SKM-1 (cell line): ENCODE measurements at regions not wholly inside any gene's neighbourhood (a gene's known extent, or its start where the extent isn't known, plus 50 kb on each side); places are given as distances from the start of the nearest gene placed in this dataset.

Experiments used
- DNase-seq: peaks from one replicate; lab custom pipeline; 2025; ENCODE audit not compliant: unreplicated experiment; lab: John Stamatoyannopoulos, UW

DNA sequence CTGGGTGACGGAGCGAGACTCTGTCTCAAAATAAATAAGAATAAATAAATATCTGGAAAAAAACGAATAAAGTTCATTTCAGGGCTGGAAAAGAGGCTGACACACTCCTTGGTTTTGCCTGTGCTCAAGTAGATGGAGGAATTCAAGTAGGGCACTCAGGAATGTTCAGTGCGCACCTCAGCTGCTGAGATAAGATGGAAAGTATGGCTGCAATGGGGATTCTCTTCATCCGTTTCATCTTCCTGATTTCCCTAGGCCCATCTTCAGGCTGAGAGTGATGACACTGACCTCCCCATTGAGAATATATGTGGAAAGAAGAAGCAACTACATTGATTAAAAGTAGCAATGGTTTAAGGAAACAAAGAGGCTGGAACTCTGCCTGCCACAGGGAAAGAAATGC lies 130.5 kb upstream of the ZNF644 start:
- DNase-seq = no peak

DNA sequence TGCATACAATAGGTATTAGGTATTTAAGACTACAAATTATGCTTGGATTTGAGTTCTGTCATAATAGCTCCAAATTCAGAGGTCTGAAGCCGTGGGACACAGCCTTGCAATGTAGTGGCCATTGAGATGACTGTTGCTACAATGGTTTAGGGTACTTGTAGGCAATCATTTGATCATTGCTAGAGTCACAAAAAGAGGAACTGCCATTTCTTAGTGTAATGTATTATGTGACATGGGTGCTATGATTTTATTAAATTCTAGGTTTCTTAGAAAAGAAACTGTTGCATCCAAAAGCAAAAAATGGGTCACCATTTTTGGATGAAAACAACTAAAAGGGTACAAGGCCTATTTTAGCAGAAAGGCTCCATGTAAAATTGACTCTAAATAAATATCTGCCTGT lies 129.9 kb upstream of the ZNF644 start:
- no peak for DNase-seq

DNA sequence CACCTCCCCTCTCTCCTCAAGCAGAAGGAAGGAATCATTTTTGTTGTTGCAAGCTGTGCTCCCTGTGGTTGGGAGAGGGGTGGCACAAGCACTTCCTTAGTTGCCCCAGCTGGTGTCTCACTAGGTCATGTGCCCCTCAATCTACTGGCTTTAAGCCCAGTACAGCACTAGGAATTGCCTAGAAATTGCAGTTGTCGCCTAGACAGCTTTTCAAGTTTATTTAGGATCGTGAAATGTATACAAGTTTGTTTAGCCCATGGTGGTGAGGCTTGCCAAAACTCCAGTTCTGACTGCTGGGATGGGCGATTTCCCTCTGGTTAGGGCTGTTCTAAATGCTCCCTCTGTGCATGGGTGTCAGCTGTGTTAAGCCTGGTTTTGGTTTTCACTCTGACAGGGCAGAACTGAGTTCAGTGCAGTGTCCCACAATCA lies 126.8 kb upstream of the ZNF644 start:
- DNase-seq = peak; percentile 18

DNA sequence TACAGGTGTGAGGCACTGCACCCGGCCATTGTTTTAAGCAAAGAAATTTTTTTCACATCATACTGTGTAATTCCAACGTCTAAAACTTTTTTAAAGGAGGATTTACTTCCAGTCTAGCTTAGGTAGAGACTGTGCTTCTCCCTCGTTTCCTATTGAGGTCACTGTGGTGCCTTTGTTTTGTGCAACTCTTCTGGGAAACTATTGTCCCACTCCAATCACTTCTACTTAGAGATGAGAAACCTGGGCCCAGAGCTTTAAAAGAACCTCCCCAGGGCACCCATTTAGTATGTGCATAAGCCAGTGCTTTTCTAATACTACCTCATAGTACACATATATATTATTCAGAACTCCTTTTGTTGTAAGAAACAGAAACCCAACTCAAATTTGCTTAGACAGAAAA lies 120.0 kb upstream of the ZNF644 start:
- no peak for DNase-seq

DNA sequence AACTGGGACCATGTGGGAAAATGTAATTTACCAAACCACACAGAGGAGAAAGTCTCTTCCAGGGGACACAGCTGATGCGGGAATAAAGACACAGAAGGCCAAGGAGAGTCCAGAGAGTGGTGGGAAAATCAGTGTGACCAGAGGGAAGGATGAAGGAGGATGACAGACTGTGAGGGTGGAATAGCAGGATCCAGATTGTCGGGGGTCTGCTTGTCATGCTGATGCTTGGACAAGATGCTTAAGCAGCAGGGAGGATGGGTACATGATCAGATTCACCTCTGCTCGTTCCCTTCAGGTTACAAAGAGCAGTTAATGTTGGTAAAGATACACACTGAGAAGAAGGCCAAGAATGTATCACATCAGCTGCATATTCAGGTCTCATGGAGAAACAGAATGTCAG lies 117.1 kb upstream of the ZNF644 start:
- DNase-seq = no peak

DNA sequence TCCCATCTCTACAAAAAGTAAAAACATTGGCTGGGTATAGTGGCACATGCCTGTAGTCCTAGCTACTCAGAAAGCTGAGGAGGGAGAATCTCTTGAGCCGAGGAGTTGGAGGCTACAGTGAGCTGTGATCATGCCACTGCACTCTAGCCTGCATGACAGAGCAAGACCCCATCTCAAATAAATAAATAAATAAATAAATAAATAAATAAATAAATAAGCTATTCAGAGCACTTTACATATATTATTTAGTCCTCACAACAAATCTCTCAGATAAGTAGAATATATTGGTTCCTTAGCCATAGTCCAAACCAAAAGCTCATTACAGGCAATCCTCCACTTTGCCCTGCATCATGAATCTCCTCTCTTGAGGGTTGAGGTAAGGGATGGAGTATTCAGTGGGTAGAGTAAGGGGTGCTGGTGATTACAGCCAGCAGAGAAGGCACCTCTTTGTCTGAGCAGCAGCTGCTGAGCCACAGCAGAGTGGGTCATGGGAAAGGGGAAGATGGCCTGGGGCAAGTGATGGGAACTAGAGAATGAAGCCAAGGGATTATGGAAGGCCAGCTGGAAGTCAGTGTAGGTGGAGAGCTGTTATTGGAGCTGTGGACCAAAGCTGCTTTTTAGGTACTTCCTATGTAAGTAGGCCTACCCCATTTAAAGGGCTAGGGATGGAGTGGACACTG lies 115.5 kb upstream of the ZNF644 start:
- no peak for DNase-seq

DNA sequence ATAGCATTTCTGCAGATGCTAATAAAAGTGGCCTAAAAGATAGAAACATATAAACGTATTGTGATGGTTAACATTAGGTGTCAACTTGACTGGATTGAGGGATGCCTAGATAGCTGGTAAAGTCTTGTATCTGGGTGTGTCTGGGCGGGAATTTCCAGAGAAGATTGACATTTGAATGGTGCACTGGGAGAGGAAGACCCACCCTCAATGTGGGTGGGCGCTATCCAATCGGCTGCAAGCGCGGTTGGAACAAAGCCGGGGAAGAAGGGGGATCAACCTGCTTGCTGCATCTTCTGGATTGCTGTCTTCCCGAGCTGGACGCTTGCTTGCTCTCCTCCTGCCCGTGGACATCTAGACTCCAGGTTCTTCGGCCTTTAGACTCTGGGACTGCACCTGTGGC lies 114.0 kb upstream of the ZNF644 start:
- DNase-seq = no peak

DNA sequence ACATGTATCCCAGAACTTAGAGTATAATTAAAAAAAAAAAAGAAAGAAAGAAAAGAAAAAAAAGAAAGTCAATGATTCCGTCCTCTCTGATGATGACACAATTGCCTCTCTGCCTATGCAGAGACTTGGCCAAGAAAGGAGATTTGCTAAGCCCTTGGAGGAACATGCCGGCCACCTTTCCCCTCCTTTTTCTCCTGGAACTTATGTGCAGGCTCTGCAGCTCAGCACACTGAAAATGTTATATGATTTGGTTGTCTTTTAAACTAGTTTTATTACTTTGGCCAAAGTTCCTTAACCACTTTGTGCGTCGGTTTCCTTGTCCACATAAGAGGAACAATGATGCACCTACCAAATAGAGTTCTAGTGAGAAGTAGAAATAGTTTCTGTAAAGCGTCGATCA lies 111.4 kb upstream of the ZNF644 start:
- DNase-seq = no peak

DNA sequence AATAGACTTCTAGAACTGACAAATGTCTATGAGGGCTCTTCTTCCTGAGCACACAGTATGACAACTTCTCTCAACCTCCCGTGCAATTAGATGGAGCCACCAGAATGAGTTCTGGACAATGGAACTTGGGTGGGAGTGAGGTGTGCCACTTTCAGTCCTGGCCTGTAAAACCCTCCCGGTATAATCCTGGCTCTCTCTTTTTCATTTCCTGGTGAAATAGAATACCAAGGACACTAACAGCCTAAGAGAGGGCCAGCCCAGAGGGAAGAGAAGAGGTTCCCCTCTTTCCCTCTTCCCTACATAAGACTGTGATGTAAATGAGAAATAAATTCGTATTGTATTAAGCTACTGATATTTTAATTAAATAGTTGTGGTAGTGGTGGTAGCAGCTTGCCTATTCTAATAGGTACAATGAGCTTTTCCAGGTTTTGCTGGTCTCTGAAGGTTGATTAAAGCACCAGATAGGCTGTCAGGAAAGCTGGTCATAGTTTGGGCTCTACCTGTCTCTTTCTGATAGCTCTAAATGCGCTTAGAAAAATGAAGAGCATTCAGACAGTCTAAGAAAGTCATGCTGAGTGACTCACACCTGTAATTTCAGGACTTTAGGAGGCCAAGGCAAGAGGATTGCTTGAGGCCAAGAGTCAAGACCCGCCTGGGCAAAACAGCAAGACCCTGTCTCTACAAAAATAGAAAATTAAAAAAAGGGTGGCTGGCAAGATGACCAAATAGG lies 108.6 kb upstream of the ZNF644 start:
- DNase-seq = no peak

DNA sequence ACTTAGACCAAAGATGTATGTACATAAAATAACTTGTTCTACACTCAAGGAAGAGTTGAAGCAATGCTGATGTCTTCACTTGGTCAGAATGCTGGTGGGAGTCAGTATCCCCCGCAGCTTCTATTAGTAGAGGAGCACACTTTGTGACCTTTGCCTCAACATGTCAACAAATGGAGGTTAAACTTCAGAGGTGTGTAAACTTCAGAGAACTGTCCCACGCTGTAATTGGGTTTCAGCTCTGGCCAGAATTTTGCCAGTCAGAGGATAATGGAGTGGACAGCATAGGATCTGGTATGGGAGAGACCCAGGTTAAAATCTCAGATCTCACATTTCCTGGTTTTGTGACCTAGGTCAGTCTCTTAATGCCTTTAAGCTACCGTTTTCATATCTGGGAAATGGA lies 107.6 kb upstream of the ZNF644 start:
- no peak for DNase-seq

DNA sequence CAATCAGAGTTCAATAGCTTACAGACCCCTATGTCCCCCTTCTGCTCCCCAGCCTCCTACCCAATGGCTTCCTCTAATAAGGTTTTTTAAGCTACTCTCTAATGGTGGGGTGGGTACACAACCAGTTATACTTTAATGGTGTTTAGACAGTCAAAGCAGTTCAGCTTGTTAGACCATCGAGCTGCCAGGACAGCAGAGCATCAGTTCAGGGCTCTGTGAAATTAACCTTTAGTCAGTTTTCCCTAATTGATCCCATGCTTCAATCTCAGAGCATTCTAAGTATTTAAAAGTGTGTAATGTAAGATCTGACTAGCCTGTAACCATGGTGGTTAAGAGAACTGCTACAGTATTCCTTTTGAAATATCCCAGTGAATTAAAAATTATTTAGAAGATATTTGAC lies 107.2 kb upstream of the ZNF644 start:
- no peak for DNase-seq

DNA sequence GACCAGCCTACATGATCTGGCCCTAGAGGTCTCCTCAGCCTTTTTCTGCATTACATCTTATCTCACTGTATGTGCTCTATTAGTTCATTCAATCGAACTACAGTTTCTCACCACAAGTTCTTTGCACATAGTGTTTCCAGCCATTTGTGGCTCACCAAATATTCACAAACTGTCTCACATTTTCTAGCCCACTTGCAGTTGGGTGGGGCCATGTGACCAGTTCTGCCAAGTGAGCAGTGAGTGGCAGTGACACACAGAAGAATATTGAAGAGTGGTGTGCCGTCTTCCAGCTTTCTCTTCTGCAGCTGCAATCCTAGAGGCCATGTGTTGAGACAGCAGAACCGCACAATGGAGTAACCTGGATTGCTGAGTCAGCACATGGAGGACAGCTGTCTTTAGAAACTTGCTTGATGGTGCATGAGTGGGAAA lies 103.2 kb upstream of the ZNF644 start:
- no peak for DNase-seq

DNA sequence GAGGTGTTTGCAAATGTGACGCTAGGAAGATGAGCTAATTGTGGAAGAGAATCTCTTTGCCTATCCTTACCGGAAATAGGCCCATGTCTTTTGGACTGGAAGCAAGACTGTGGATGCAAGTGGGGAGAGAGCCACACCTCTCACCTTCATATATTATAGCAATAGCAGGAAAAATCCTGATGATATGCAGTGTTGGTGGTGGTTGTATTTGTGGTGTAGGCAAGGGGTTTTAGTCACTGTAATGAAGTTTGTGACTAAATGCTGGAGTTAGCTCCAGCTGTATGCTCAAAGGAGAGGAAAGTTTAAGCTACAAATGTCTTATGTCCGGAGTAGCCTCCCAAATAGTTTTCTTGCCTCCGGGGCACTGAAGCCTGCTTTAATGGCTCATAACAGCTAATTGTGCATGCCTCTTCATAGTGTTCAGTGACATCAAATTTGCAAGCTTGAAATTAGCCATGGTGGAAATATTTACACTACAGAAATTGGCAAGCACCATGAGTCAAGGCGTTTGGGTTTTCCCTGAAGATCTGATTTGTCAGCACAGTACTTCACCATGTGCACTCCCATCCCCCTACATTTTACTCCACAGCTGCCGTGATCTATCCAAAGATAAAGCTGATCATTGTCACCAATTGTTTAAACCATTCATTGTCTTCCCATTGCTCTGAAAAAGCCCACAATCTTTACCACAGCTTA lies 102.6 kb upstream of the ZNF644 start:
- DNase-seq = no peak

DNA sequence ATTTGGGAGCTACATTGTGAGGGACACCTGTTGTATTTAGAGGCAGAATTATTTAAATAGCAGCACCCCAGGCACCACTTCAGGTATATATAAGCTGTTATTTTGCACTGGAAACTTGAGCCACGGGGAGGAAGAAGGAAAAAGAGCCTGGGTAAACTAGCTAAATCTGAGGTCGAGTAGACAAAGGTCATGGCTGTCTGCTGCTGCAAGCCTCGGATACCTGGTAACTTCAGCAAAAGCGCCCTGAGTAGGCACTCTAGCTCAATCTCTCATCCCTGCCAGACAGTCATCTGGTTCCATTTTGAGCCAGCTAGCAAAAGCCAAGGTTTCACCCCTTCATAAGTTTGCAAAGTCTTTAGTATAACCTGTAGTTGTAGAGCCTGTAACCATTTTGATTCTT lies 101.9 kb upstream of the ZNF644 start:
- no peak for DNase-seq

DNA sequence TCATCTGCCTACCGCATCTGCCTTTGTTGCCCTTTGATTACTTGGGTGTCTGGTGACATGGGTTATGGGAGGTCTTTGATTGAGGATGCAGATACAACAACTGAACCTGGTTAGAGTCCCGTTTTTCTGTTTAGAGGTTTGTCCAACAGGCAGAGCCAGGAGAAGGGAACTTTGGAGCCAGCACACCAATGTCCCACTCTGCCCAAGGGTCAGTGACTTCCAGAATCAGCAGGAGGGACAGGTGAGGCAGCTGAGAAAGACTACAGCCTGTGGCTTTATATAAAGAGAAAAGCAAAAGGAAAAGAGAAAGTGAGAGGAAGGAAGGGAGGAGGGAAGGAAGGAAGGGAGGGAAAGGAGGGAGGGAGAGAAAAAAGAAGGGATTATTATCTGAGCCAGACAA lies 101.5 kb upstream of the ZNF644 start:
- no peak for DNase-seq

DNA sequence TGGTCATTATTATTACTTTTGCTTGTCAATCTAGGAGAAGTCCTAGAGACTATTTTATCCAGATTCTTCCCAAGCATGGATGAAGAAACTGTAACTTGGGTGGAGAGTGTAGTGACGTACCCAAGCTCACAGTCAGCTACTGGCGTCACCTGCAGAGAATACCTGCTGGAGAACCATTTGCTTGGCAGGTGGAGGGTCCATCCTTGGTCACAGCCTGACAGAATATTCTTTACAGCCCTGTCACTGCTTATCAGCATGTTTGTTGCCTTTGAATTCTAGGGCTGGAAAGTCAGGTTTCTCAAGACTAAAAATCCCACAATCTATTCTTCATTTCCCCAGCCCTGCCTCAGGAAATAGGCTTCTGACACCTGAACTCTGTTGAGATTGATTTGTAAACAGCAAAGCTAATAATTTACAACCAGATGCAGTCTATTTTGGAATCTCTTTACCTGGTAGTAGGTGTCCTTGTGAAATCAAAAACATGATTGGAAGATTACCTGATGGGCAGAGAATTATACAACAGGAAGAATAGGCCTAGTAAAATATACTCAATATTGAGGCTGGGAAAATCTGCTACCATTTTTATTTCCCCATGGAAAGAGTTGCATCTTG lies 100.4 kb upstream of the ZNF644 start:
- no peak for DNase-seq

DNA sequence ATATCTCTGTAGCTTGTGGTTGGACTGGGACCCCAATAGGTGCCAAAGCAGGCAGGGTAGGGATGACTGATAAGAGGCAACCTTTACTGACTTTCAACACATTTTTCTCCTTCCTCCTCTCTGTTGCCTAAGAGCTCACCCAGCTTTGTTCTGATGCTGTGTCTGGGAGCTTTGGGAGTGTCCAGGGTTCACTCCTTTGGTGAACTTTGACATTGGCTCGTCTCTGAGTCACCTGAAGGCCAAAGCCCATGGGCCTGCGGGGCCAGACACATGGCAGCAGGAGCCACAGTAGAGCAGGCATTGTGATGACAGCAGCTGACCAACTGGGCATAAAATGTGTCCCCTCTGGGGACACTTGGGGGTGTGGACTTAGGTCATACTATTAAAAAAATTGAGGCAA lies 99.5 kb upstream of the ZNF644 start:
- no peak for DNase-seq

DNA sequence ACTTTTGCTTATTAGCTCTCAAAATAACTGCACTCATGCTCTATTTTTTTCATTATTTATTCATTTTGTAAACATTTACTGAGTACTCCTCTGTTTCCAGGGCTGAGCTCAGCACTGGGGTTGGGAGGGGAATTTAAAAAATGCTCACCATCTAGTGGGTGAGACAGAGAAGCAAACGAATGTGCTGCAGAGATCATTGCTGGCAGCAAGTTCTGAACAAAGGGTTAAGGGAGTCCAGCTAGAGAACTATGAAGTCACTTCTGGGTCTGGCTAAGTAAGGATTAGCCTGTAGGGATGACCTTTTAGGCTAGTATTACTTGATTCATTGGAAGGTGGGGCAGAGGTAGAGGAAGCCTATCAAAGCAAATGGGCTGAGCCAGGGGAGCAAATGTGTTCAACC lies 99.1 kb upstream of the ZNF644 start:
- no peak for DNase-seq

DNA sequence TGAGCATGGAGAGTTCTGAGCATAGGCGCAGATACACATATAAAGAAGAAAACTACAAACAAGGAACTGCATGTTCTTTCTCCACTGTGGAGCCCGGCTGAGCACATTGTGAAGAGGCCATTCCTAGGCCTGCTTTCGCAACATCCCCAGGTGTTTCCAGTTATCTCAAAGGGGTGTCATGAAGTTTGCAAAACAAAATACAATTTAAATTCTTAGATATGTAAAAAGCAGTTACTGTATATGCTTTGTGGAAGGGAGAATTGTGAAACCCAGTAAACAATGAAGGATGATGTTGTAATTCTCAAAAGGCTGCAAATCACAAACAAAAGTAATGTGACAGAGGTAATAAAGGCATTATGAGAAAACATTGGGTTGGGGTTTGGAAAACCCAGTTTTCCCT lies 98.6 kb upstream of the ZNF644 start:
- no peak for DNase-seq

DNA sequence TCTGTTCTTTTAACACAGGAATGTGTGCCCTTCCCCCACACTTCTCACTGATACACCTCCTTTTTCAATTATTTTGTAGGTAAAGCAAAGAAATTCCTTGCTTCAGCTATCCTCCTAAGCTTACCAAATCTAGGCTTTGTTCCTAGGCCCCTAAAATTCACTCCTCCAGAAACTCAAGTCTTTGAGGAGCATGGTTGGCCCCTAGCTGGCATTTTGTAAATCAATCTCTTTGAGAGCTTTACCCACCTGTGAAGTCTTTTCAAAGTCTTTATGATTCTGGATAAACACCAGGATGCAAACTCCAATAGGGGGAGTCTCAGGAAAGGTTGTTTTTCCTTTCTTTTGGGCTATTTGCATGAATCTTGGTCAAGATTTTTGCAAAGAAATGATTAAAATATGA lies 82.9 kb upstream of the ZNF644 start:
- DNase-seq = no peak

DNA sequence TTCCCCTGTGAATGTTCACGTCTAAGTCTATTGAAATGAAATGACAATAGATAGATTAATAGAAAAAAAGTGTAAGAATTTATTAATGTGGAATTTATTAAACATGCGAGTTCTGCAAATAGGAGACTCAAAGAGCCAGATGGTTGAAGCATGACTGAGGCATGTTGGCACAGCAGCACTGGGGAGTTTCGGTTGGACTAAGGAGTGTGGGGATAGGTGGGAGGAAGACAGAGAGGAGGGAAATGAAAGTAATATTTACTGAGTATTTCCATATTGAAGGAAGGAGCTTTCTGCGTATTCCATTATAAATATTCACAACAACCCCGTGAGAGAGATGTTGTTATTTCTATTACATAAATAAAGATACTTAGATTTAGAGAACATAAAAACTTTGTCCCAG lies 79.5 kb upstream of the ZNF644 start:
- DNase-seq = no peak
